ENCODE measurements at regions not wholly inside any gene's neighbourhood (a gene's known extent, or its start where the extent isn't known, plus 50 kb on each side); places are given as distances from the start of the nearest gene placed in this dataset.
A peak's percentile ranks its signal among the peaks of the same experiment; 100 is the strongest.
"Not testable (repeated sequence)": the region's sequence is repeated elsewhere in the genome, so short reads cannot be mapped to it uniquely, and the experiment has no call there.

DNA sequence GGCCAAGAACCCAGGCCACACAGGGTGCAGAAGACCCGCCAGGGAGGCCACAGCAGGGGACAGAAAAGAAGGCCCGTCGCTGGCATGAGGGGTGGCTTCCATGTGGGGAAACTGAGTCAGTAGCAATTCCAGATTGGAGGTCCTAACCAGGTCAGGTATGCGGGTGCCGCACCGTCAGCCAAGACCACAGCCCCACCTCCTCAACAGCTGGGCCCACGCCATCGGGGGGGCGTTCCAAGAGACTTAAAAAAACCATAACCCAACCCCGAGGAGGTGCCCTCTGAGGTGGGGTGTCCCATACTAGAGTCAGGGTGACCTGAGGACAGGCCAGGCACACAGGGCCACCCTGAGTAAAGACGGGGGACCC, 5416.8 kb upstream of the TPTE start:
- not testable (repeated sequence) for H3K27me3 ChIP-seq; H3K4me3 ChIP-seq; DNase-seq (ENCODE audit: low read depth in 1 of 2, low spot score in 1 of 2); H3K27ac ChIP-seq; H3K36me3 ChIP-seq; H3K4me1 ChIP-seq (ENCODE audit: low read depth); H3K9me3 ChIP-seq (ENCODE audit: low read depth)

DNA sequence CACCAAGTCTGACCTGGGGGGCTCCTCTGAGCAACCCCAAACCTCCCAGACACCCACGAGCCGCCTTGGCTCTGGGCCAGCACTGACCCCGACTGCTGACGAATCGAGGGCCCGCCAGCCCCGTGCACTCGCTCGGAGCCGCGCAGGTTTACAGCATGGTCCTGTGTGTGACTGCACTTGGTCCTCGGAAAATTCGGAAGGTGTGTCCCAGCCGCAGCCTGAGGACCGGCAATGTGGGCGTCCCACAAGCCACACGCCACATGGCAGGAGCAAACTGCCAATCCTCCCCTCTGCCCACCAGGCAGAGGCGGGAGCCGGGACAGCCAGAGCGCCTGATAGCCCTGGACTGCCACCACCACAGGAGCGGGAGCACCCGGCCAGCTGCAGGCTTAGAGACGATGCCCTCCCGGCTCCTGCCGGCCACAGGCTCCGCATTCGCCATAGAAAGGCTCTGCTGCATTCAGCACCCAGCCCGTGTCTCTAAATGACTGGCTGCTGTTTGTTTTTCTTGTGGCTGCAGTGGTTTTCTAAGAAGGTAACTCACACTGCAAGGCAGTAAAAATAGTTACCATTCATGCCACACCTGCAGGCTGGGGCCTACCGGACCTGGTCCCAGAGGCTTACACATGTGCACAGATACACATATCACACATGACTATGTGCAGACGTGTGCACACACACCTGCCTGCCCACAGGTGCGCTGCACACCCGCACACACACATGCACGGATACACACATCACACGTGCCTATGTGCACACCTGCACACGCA, 5415.3 kb upstream of the TPTE start:
- H3K4me1 ChIP-seq (ENCODE audit: low read depth); DNase-seq (ENCODE audit: low read depth in 1 of 2, low spot score in 1 of 2); H3K9me3 ChIP-seq (ENCODE audit: low read depth); H3K4me3 ChIP-seq; H3K27me3 ChIP-seq; H3K27ac ChIP-seq; H3K36me3 ChIP-seq: not testable (repeated sequence)

DNA sequence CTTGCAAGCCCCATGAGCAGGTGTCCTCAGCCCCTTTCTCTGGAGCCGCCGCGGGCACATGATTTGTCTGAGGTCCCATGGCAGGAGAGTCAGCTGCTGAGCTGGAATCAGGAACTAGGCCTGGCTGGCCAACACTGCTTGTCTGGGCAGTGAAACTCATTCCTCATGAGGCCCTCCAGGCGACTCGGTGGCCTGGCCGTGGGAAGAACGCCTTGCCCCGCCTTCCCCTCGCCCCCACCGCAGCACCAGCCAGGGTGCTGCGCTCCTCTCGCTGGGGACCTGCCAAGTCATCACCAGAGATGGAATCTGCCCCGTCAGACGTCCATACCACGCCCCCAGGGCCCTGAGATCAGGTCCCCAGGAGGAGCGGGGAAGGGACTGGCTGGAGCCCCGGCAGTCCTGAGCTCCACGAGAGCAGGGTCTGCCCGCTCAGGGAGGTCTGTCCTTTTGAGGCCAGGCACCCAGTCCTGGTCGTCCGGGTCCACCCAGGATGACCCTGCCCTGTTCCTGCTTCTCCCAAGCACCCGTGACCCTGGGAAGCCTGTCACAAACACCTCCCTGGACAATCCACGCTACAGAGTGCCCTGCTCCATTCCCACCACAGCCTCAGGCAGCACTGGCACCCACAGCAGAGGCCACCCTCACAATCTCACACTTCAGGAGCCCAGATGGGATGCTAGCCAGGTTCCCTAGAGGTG, 5414.5 kb upstream of the TPTE start:
- not testable (repeated sequence) for H3K27me3 ChIP-seq; H3K4me3 ChIP-seq; DNase-seq (ENCODE audit: low read depth in 1 of 2, low spot score in 1 of 2); H3K27ac ChIP-seq; H3K4me1 ChIP-seq (ENCODE audit: low read depth); H3K36me3 ChIP-seq; H3K9me3 ChIP-seq (ENCODE audit: low read depth)

DNA sequence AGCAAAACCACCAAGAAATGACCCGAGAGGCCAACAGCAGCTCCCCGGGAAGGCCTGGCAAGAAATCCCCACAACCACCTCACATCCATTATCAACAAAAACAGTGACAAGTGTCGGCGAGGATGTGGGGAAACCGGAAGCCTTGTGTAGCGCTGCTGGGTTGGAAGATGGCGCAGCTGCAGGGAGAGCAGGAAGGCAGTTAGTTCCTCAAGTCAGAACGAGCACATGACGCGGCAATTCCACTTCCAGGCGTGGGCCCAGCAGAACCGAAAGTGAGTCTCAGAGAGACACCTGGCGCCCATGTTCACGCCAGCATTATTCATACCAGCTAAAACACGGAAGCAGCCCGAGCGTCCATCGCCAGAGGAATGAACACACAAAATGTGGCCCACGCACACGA, 5413.7 kb upstream of the TPTE start:
- H3K27ac ChIP-seq; DNase-seq (ENCODE audit: low read depth in 1 of 2, low spot score in 1 of 2); H3K4me1 ChIP-seq (ENCODE audit: low read depth); H3K36me3 ChIP-seq; H3K4me3 ChIP-seq; H3K27me3 ChIP-seq; H3K9me3 ChIP-seq (ENCODE audit: low read depth): not testable (repeated sequence)

- not testable (repeated sequence) for H3K4me3 ChIP-seq; DNase-seq (ENCODE audit: low read depth in 1 of 2, low spot score in 1 of 2); H3K27ac ChIP-seq; H3K27me3 ChIP-seq; H3K36me3 ChIP-seq; H3K4me1 ChIP-seq (ENCODE audit: low read depth); H3K9me3 ChIP-seq (ENCODE audit: low read depth)
Measured at GRCh38 chr21:5108048-5108775, 5413.2 kb upstream of the TPTE start.

GRCh38 chr21:5111197-5111596, 5410.2 kb upstream of the TPTE start:
- not testable (repeated sequence) for DNase-seq (ENCODE audit: low read depth in 1 of 2, low spot score in 1 of 2); H3K9me3 ChIP-seq (ENCODE audit: low read depth); H3K36me3 ChIP-seq; H3K4me3 ChIP-seq; H3K27me3 ChIP-seq; H3K27ac ChIP-seq; H3K4me1 ChIP-seq (ENCODE audit: low read depth)

- not testable (repeated sequence) for DNase-seq (ENCODE audit: low read depth in 1 of 2, low spot score in 1 of 2)
Measured at GRCh38 chr21:5113092-5113491, 5408.3 kb upstream of the TPTE start.

DNA sequence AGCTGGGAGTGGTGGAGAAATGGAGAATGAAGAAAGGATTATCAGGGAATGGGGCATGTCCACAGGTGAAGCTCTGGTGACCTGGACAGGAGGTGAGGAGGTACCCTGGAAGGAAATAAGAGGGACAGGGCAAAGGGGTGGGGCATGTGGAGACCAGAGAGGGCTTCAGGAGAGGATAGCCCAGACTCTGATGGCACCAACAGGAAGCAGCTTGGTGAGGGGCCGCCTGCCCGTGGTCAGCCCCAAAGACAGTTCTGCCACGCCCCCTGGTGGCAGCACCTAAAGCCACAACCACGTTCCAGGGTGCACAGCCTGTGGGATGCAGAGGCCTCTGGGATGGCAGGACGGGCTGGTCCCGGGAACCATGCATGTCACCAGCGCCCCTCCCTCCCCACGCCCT, 5406.9 kb upstream of the TPTE start:
- DNase-seq (ENCODE audit: low read depth in 1 of 2, low spot score in 1 of 2); H3K4me1 ChIP-seq (ENCODE audit: low read depth); H3K36me3 ChIP-seq; H3K9me3 ChIP-seq (ENCODE audit: low read depth); H3K4me3 ChIP-seq; H3K27ac ChIP-seq; H3K27me3 ChIP-seq: not testable (repeated sequence)
- TF ChIP-seq, protein P1, sequence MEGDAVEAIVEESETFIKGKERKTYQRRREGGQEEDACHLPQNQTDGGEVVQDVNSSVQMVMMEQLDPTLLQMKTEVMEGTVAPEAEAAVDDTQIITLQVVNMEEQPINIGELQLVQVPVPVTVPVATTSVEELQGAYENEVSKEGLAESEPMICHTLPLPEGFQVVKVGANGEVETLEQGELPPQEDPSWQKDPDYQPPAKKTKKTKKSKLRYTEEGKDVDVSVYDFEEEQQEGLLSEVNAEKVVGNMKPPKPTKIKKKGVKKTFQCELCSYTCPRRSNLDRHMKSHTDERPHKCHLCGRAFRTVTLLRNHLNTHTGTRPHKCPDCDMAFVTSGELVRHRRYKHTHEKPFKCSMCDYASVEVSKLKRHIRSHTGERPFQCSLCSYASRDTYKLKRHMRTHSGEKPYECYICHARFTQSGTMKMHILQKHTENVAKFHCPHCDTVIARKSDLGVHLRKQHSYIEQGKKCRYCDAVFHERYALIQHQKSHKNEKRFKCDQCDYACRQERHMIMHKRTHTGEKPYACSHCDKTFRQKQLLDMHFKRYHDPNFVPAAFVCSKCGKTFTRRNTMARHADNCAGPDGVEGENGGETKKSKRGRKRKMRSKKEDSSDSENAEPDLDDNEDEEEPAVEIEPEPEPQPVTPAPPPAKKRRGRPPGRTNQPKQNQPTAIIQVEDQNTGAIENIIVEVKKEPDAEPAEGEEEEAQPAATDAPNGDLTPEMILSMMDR (IDR thresholded peaks at IDR 0.05; ENCODE audit: low read depth, low read length): peak; percentile 7

More at GRCh38 chr21:5113092-5113491, 5408.3 kb upstream of the TPTE start:
- not testable (repeated sequence) for H3K36me3 ChIP-seq; H3K27me3 ChIP-seq; H3K9me3 ChIP-seq (ENCODE audit: low read depth); H3K27ac ChIP-seq; H3K4me3 ChIP-seq; H3K4me1 ChIP-seq (ENCODE audit: low read depth)

DNA sequence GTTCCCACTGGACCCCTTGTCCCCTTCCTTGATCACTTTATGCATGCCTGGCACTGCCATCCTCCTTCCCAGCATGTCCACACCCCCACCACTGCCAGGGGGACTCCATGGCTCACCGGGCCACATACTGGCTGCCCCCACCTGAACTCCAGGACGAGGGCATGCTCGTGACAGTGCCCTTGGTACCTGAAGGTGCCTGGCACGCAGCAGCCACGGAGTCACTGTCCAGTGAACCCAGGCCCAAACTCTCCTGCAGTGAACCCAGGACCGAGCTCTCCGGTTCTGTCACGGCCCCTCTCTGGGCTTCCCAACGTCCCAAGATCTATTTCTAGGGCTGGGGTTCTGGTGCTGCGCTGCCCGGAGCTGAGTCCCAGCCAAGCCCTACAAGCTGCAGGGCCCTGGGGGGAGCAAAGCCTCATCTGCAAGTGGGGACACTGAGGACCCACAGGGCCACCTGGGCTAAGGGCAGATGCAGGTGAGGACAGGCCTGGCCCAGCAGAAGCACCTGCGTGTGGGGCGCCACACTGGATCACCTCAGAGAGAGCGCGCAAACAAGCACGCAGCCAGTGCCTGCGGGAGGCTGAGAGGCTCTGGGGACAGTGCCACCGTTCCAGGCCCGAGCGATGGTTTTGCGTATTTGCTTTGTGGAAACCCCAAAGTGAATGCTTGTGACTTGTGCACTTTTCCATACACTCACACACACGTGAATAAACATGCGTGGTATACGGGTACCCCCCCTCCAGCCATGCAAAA, 5406.3 kb upstream of the TPTE start:
- H3K27me3 ChIP-seq; H3K9me3 ChIP-seq (ENCODE audit: low read depth); H3K36me3 ChIP-seq; H3K27ac ChIP-seq; DNase-seq (ENCODE audit: low read depth in 1 of 2, low spot score in 1 of 2); H3K4me3 ChIP-seq; H3K4me1 ChIP-seq (ENCODE audit: low read depth): not testable (repeated sequence)

GRCh38 chr21:5115646-5116343, 5405.6 kb upstream of the TPTE start:
- DNase-seq (ENCODE audit: low read depth in 1 of 2, low spot score in 1 of 2); H3K4me3 ChIP-seq; H3K9me3 ChIP-seq (ENCODE audit: low read depth); H3K27ac ChIP-seq; H3K36me3 ChIP-seq; H3K27me3 ChIP-seq; H3K4me1 ChIP-seq (ENCODE audit: low read depth): not testable (repeated sequence)

DNA sequence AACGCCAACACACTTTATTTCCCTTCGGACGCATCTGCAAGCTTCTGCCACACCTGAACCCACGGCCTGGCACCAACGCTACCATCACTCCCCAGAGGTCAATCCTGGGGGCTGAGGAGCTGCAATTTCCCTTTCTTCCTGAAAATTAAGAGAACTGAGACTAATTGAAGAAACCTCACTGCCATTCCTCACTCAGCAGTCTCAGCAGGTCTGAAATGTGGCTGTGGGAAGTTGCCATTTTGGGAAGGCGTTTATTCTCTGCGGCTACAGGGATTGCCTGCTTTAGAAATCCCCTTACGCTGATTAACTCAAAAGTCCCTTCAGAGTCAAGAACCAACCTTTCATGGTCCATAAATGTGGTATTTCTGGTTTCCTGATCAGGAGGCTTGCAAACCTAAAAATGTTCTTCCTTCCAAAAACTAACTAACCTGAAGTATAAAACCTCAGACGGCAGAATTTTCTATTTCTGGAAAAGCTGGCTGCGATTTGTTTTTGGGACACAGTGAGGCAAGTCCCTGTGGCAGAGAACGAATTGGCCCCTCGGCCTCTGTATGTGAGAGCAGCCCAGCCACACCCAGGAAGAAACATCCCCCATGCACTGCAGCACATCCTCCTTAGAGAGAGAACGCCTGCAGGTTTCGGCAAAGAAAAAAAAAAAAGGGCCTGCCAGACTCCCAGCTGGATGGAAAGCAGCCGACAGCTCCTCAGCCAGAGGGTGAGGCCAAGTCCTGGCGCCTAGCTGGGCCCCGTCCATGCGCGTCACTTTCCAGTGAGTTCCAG, 5404.8 kb upstream of the TPTE start:
- not testable (repeated sequence) for H3K9me3 ChIP-seq (ENCODE audit: low read depth); DNase-seq (ENCODE audit: low read depth in 1 of 2, low spot score in 1 of 2); H3K36me3 ChIP-seq; H3K4me3 ChIP-seq; H3K27me3 ChIP-seq; H3K4me1 ChIP-seq (ENCODE audit: low read depth); H3K27ac ChIP-seq
